DOHH2 (cell line): ENCODE measurements at regions not wholly inside any gene's neighbourhood (a gene's known extent, or its start where the extent isn't known, plus 50 kb on each side); places are given as distances from the start of the nearest gene placed in this dataset.

ENCODE experiments used
- H3F3A ChIP-seq: fragments of 200-600 bp; sonication (generic), shearing (Covaris generic); 2 replicates; pipeline ENCODE4 v1.6.0; 2016; ENCODE audit warnings: antibody characterized with exemption, mild to moderate bottlenecking; ENCODE audit not compliant: control insufficient read depth, insufficient read depth
- H3K27ac ChIP-seq: fragments of 200-600 bp; sonication (generic); 2 replicates; pipeline ENCODE4 v1.5.1; 2014; ENCODE audit warnings: low read depth, mild to moderate bottlenecking, low read length, moderate library complexity
- H3K27me3 ChIP-seq: fragments of 200-600 bp; sonication (generic); 2 replicates; pipeline ENCODE4 v1.6.1; 2014; ENCODE audit warnings: mild to moderate bottlenecking, low read length, mixed read lengths; ENCODE audit not compliant: control insufficient read depth
- H3K36me3 ChIP-seq: fragments of 200-600 bp; sonication (generic); 2 replicates; pipeline ENCODE4 v1.6.1; 2014; ENCODE audit warnings: mild to moderate bottlenecking, low read length, moderate library complexity, mixed read lengths; ENCODE audit not compliant: control insufficient read depth
- H3K4me1 ChIP-seq: fragments of 200-600 bp; sonication (generic); 2 replicates; pipeline ENCODE4 v1.6.1; 2014; ENCODE audit warnings: mild to moderate bottlenecking, low read length, mixed read lengths; ENCODE audit not compliant: control insufficient read depth
- H3K4me2 ChIP-seq: fragments of 200-600 bp; sonication (generic); 2 replicates; pipeline ENCODE4 v1.6.0; 2014; ENCODE audit warnings: mild to moderate bottlenecking, low read length, moderate library complexity
- H3K4me3 ChIP-seq: fragments of 200-600 bp; sonication (generic); 2 replicates; pipeline ENCODE4 v1.5.1; 2014; ENCODE audit warnings: mild to moderate bottlenecking, low read length, mixed read lengths
- H3K79me2 ChIP-seq: fragments of 200-600 bp; sonication (generic); 2 replicates; pipeline ENCODE4 v1.6.1; 2014; ENCODE audit warnings: mild to moderate bottlenecking, low read length, mixed read lengths; ENCODE audit not compliant: control insufficient read depth
- H3K9me2 ChIP-seq: fragments of 200-600 bp; sonication (generic); replicated peaks from 2 replicates; pipeline ENCODE4 v1.6.1; 2014; ENCODE audit warnings: mild to moderate bottlenecking, low read length, mixed read lengths; ENCODE audit not compliant: control insufficient read depth
- H3K9me3 ChIP-seq: fragments of 200-600 bp; sonication (generic); 2 replicates; pipeline ENCODE4 v1.6.1; 2014; ENCODE audit warnings: antibody characterized with exemption, low read length, mixed read lengths; ENCODE audit not compliant: control insufficient read depth, insufficient read depth
- H4K20me1 ChIP-seq: fragments of 200-600 bp; sonication (generic); 2 replicates; pipeline ENCODE4 v1.6.0; 2014; ENCODE audit warnings: low read depth, mild to moderate bottlenecking, antibody characterized with exemption, low read length, moderate library complexity; ENCODE audit not compliant: control insufficient read depth, insufficient read depth
- EZH2phosphoT487 ChIP-seq: fragments of 200-600 bp; sonication (generic); IDR thresholded peaks from 2 replicates; pipeline ENCODE4 v1.6.1; 2017; ENCODE audit warnings: borderline replicate concordance, mild to moderate bottlenecking, antibody characterized with exemption, low read length, moderate library complexity, mixed read lengths
- TF ChIP-seq, protein P1 (sequence below): fragments of 200-600 bp; sonication (generic); IDR thresholded peaks from one replicate; pipeline ENCODE4 v1.5.1; 2014; ENCODE audit warnings: antibody characterized with exemption, mild to moderate bottlenecking, low read depth, low read length; ENCODE audit not compliant: poor library complexity, severe bottlenecking

DNA sequence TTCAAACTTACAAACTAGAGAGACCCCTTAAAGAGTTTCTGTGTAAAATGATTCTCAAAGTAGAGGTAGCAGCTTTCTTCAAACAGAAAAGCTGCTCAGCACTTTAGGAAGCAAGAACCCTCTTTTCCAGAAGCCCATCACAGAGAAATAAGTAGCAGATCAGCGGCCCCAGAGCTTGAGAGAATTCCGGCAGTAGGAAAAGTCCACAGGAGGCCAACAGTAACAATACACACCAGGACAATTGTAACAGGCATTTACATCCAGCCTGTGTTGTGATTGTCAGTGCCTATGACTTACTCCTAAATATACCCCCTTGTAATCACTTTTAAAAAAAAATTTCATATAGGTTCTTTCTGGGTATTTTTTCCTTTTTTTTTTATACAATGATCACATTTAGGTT, 161.4 kb upstream of the ACVR2A start:
- no peaks in the 10 kb centered on the region; the same call in 1 of the 2 replicates for H3K9me3 ChIP-seq
- H3K9me2 ChIP-seq, result no peaks in the 10 kb centered on the region
- H3K4me1 ChIP-seq, result no peaks in the 10 kb centered on the region
- H4K20me1 ChIP-seq, result no peaks in the 10 kb centered on the region
- no peaks in the 10 kb centered on the region for H3K27me3 ChIP-seq
- no peaks in the 10 kb centered on the region for H3K79me2 ChIP-seq
- H3K36me3 ChIP-seq, result no peaks in the 10 kb centered on the region
- no peaks in the 10 kb centered on the region for H3F3A ChIP-seq
- no peak for TF ChIP-seq EZH2phosphoT487
- TF ChIP-seq, protein P1, sequence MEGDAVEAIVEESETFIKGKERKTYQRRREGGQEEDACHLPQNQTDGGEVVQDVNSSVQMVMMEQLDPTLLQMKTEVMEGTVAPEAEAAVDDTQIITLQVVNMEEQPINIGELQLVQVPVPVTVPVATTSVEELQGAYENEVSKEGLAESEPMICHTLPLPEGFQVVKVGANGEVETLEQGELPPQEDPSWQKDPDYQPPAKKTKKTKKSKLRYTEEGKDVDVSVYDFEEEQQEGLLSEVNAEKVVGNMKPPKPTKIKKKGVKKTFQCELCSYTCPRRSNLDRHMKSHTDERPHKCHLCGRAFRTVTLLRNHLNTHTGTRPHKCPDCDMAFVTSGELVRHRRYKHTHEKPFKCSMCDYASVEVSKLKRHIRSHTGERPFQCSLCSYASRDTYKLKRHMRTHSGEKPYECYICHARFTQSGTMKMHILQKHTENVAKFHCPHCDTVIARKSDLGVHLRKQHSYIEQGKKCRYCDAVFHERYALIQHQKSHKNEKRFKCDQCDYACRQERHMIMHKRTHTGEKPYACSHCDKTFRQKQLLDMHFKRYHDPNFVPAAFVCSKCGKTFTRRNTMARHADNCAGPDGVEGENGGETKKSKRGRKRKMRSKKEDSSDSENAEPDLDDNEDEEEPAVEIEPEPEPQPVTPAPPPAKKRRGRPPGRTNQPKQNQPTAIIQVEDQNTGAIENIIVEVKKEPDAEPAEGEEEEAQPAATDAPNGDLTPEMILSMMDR, result no peak
- no peak overlapping the region for H3K4me3 ChIP-seq
- H3K4me2 ChIP-seq, result no peak overlapping the region
- no peak overlapping the region for H3K27ac ChIP-seq

DNA sequence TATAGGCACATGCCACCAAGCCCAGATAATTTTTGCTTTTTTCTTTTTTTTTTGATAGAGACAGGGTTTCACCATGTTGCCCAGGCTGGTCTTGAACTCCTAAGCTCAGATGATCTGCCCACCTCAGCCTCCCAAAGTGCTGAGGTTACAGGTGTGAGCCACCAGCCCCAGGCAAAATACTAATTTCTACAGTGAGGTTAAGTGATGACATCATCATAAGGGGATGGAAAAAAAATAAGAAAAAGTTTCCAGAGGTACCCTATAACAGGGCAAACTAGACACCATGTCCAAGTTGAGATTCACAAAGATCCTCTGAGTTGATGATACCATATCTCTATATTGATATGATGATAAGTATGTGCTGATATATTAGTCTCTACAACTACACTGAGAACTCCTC, 163.7 kb upstream of the ACVR2A start:
- H3K9me3 ChIP-seq, result no peaks in the 10 kb centered on the region; the same call in 1 of the 2 replicates
- H3K27me3 ChIP-seq, result no peaks in the 10 kb centered on the region
- no peak overlapping the region for H3K4me2 ChIP-seq
- TF ChIP-seq, protein P1, result no peak
- TF ChIP-seq EZH2phosphoT487, result no peak
- H3K79me2 ChIP-seq, result no peaks in the 10 kb centered on the region
- H3K4me1 ChIP-seq, result no peaks in the 10 kb centered on the region
- no peaks in the 10 kb centered on the region for H3K9me2 ChIP-seq
- no peak overlapping the region for H3K27ac ChIP-seq
- no peak overlapping the region for H3K4me3 ChIP-seq
- no peaks in the 10 kb centered on the region for H3K36me3 ChIP-seq
- no peaks in the 10 kb centered on the region for H3F3A ChIP-seq
- H4K20me1 ChIP-seq, result no peaks in the 10 kb centered on the region

DNA sequence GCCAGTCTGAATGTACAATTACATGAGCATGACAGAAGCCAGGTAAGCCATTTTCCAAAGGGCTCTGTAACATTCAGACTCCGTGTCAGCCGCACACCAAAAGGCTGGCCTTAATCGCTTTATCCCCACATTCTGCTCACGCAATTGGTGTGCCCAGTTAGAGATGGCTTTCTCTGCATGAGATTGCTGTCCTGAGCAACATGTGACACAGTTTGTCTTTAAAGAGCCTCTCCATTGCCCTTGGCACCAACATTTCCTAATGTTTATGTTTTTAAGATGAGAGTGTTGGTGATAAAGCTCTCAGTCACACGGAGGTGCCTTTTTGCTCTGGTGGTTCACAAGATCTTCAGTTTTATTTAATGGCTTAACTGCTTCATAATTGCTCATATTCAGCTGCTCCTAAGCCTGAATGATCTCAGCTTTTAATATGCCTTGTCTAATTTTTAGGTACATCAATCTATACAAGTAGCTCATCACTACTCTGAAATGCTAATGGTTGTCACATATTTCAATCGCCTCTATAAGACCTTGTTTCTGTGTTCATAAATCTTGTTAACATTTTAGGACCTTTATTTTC, 164.8 kb upstream of the ACVR2A start:
- H4K20me1 ChIP-seq, result no peaks in the 10 kb centered on the region
- no peak overlapping the region for H3K4me2 ChIP-seq
- H3K4me1 ChIP-seq, result no peaks in the 10 kb centered on the region
- no peak overlapping the region for H3K27ac ChIP-seq
- TF ChIP-seq, protein P1, result no peak
- no peak for TF ChIP-seq EZH2phosphoT487
- H3K36me3 ChIP-seq, result no peaks in the 10 kb centered on the region
- H3K9me3 ChIP-seq, result no peaks in the 10 kb centered on the region; the same call in 1 of the 2 replicates
- H3K9me2 ChIP-seq, result no peaks in the 10 kb centered on the region
- no peaks in the 10 kb centered on the region for H3K79me2 ChIP-seq
- H3K27me3 ChIP-seq, result no peaks in the 10 kb centered on the region
- H3K4me3 ChIP-seq, result no peak overlapping the region
- H3F3A ChIP-seq, result no peaks in the 10 kb centered on the region
